EL (cell line): ENCODE measurements at regions not wholly inside any gene's neighbourhood (a gene's known extent, or its start where the extent isn't known, plus 50 kb on each side); places are given as distances from the start of the nearest gene placed in this dataset.

ENCODE experiments used
- DNase-seq: peaks from one replicate; pipeline ENCODE4 v3.0.0-alpha.2; 2016

DNA sequence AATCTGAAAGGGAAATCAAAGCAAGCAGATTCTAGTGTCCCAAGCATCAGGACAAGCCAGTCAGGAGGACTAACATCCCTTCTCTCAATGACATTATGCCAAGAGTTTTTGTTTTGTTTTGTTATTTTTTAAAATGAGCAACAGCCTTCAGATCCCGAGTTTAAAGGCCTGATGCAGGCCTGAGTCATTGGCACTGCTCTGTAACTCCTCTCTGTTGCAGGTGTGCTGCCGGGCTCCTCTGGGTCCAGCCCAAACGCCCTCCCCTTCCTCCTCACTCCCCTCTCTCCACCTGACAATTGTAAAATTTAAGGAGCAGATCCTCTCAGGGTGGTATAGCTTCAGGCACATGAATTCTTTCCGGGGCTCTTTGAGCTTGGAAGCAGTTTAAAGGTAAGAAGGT is 502.0 kb downstream of the BMP2 start:
- no peak for DNase-seq

DNA sequence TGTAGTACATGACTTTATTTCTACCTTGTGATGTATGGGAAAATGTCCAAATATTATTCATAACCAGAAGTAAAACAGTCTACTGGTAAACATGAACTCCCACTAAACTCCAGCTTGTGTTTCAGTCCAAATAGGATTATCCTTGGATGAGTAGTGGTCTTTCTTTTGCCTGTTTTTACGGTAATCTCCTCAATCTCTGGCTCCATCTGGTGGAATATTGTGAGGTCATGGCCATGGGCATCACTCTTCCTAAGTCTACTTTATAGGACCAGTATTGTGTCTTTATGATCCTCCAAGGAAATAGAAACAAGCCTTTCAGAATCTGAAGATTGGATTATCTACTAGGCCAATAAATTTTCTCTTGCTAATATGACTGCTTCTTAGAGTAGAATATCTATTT is 505.0 kb downstream of the BMP2 start:
- DNase-seq = no peak

DNA sequence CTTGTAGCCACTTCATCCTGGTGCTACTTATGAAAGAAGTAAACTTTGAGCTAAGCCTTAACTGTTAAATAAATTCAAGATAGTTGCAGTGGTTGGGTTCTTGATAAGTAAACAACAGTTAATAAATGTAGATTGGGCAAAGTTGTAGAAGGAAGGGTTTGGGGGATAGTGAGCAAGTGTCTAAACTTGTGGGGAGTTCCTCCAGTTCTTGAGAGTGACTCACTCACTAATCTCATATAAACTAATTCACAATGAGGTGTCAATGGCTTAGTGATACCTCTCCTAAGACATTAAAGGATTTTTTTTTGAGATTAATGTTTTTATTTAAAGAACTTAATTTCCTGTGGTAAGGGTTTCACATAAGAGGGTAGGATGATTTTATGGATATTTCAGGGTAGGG is 507.4 kb downstream of the BMP2 start:
- no peak for DNase-seq

DNA sequence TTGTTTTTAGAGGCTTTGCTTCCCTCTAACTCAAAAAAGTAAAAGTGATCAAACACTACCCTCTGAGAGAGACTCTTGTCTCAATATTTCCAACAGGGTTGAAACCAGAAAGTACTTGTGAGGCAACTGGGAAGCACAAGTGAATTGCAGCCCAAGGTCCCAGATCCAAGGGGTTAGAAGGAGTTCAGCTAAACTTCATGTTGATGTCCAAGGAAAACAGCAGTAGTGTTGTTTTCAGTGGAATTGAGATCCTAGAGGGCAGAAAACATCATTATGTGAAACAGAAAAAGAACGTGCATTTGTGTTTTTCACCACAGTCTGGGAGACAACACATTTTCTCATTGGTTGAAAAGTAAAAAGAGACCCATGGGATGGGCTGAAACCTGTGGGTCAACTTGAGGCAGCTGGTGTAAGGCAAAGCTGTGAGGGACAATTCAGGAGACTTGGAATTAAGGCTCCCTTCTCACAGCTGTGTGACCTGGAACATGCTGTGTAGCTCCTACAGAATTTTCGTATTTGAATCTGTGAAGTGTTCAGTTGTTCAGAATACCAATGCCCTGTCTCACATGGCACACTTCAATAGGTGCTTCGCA is 508.3 kb downstream of the BMP2 start:
- no peak for DNase-seq

DNA sequence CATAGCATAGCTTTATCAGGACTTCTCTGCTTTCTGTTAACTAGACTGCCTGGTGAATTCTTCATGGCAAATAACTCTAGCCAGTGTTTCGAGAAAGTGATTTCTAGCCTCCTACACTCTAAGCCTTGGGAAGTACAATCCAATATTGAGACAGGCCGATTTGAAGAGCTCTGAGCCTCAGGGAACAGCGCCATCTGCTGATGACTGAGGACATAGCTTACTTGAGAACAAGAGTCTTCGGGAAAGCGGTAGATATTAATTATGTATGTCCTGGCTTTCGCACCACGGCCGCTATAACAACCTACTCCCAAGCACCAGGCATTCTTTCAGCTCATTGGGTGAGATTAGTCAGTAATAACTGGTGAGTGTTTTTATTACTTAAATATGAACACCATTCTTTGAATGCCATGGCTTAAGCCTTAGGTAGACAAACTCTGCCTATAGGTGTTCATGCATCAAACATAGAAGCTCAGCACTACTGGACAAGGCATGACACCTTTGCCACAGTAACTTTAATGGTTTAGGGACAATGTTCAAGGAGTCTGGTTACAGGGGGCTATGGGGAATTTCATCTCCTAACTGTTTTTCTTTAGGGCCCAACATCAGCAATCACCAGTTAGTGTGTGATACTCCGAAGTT is 518.6 kb downstream of the BMP2 start:
- peak; percentile 19 for DNase-seq

DNA sequence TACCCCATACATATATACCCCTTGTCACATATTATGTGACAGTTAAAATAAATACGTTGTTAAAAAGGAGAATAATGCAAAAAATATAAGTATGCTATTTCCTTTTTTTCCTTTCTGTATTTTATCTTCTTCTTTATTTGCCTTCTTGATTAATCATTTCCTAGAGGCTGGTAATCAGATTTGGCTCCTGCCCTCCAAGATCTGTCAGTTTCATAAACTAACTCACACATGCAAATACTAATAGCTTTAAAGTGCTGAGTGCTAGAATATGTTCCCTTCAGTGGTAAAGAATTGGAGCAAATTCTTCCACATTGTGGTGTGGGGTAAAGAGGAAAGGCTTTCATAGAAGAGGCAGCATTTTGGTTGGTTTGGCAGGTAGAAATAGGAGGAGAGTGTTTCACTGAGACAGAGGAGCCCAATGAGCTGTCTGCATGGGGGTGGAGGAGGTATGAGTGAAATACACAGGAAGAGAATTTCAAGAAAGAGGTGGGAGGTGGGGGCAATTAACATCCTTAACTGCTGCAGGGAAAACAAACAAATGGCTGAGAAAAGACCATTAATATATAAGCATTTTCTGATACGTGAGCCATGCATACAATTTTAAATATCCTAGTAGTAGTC is 523.9 kb downstream of the BMP2 start:
- no peak for DNase-seq

DNA sequence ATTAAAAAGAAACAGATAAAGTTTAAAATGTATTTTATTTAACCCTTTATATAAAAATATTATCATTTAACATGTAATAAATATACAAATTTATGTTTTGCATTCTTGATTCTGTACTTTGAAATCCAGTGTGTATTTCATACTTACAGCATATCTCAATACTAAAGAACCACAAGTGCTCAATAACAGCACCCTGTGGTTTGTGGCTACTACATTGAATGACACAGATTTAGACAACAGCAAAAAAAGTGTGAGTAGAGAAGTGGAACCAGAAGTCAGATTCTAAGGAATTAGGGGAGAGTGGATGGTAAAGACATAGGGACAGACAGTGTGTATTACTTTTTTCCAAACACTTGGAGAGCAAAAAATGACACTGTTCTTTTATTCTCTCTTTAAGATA is 524.5 kb downstream of the BMP2 start:
- no peak for DNase-seq

DNA sequence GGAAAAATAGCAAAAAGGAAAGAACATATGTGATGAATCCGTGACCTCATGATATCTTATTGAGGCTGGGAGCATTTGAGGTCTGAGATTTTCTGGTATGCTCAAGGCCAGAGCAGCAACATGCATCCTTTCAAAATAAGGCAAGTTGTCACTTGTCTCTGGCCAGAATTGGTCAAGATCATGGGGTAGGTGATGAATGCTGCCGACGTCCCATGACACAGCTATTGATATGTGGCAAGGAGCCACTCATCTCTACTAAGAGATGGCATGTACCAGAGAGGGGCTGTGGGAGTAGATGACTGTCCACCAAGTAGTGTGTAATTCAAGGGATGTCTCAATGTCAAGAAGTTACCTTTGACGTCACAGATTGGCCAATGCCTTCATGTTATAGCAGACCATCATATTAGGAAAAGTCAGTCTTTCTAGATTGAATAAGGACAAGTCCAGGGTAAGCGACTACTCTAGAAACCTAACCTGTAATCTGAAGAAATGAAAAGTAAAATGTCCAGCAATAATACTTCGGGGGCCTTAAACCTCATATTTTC is 527.4 kb downstream of the BMP2 start:
- DNase-seq = no peak

DNA sequence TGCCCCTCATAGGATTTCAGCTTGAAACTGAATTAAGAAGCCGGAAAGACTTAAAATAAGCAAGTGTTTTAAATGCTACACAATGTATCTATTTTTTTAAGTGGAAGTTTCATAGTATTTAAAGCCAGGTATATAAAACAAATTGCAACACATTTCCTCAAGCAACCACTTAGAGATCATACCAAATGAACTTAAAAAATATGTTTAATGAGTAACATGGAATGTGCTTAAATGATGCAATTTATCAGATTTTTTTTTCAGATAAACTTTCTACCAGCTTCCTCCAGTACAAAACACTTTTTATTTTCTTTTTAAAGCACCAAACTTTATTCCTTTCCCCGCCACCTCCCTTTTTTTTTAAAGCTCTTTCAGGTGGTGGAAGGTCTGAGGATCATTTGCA is 534.3 kb downstream of the BMP2 start:
- no peak for DNase-seq

DNA sequence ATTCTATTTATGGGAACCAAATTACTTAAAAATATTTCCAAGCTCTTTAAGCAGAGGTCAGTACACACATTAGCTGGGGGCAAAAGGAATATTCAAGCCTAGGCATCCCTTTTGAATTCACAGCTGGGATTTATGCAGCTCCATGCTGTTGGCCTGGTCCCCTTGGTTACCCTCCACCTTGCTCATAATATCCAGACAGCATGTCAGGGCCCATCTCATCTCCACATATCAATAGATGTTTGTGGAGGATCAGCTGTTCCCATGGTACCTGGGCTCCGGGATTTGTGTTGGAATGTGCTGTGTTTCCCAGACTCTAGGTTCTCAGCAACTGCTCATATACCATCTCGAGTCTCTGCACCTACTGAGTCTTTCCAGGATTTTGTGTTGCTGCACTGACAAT is 534.8 kb downstream of the BMP2 start:
- no peak for DNase-seq

DNA sequence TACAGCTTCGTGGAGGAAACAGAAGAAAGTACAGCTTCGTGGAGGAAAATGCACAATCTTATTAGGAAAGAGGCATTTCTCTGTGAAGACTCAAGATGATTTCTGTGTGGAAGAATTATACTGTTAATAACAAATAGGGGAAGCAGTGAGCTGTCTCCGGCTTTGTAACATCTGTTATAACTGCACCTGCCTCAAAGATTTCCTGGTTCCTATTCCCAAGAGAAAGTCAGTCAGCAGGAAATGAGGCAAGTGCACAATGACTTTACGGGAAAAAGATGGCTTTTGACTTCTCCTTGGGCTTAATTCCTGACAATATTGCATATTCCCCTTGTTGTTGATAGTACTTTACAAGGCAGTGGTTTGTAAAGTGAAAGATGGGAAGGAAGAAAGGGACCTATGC is 538.5 kb downstream of the BMP2 start:
- no peak for DNase-seq

DNA sequence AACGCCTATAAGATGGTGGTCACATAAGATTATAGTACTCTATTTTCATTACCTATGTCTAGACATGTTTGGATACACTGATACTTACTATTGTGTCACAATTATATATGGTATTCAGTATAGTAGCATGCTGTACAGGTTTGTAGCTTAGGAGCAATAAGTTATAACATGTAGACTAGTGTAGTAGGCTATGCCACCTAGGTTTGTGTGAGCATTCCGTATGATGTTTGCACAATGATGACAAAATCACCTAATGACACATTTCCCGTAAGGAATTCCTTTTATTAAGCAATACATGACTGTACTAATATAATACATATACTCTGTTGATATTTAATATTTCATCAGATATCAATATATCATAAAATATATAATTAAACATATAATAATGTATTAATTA is 540.7 kb downstream of the BMP2 start:
- no peak for DNase-seq

DNA sequence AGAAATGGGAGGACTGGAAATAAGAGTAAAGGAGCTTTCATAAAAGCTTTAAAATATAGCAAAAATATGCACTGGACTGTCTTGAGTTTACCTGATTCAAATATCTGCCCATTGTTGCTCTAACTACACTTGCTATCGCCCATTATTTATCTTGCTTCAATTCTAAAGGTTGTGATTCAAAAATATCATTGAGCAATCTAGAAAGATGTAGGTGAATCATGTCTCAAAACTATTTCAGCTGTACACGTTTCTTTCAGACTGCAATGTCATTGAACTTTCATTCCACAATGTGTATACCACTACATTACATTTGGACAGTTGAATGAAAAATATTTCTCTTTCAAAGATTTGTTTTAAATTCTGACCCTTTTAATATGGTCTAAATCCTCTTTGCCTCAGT is 545.6 kb downstream of the BMP2 start:
- DNase-seq = no peak

DNA sequence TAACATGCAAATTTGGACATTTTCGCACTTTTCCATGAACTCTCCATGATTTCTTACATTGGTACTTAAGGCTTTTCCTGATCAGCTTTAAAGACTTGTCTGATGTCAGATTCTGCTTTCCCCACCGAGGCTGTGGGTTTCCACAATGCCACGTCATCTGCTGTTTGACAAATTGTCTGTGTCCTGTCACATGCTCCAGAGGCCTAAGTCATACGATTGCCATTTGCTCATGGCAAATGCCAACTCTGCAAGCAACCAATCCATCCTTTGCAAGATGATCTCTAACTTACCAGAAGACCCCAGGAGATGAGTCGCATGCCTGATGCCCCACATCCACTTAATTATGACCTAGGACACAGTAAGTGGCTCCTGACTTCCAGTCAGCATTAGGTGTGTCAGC is 556.5 kb downstream of the BMP2 start:
- no peak for DNase-seq

DNA sequence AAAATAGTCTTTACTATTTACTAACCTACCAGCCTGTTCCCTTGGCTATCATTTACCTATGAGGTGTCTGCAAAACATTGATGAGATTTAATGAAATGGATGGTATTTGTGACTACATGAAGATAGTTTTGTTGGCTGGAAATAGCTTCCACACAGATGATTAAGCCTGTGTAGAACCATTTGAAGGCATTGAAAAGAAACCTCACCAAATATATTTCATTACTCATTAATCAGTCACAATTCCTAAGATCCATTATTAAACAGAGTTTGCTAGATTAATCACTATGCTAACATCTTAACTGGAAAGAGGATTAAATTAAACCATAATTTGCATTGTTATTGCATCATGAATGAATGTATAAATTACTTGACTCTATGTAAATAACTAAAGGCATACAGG is 560.3 kb downstream of the BMP2 start:
- no peak for DNase-seq

DNA sequence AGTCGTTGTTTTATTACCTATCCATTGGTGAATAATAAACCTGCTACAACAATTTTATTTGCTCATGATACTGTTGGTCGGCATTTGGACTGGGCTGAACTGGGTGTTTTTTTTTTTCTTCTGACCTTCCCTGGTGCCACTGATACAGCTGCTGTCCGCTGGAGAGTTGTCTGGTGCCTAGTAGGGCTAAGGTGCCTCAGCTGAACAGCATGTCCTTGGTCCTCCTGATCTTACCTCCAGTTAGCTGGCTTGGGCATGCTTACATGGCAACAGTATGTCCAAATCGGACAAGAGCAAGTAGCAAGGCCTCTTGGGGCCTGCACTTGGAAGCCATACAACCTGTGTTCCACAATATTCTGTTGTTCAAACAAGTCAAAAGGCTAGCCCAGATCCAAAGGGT is 563.4 kb downstream of the BMP2 start:
- DNase-seq = no peak

DNA sequence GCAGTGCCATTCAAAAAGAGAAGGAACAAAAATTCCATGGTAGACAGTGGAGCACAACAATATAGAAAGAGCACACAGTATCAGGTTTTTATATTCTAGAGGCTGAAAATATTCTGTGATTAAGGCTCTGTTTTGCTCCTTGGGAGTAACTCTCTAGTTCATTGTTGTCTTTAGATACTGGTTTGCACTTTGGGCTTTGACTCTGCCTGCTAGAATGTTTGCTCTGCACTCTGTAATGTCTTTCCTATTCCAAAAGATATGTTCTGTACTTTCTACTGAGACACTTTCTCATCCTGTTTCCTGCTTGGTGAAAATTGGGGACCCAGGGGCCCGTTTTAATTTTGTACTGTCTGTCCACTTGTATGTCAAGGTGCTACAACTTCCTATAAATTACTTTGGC is 564.7 kb downstream of the BMP2 start:
- no peak for DNase-seq

DNA sequence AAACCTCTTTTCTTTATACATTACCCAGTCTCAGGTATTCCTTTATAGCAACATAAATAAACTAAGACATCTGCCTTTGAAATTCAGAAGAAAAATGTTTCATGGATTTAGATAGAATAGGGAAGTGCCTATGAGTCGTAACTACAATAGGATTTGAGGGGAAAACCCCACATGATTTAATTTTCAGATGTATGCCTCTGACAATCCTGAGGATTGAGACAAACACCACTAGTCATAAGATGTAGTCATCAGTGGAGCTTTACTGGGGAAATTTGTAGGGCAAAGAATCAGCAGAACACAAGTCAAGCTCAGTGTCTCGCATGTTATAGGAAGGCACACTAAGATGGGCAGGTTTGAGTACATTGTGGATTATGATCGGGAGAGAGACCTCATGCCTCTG is 566.4 kb downstream of the BMP2 start:
- no peak for DNase-seq

DNA sequence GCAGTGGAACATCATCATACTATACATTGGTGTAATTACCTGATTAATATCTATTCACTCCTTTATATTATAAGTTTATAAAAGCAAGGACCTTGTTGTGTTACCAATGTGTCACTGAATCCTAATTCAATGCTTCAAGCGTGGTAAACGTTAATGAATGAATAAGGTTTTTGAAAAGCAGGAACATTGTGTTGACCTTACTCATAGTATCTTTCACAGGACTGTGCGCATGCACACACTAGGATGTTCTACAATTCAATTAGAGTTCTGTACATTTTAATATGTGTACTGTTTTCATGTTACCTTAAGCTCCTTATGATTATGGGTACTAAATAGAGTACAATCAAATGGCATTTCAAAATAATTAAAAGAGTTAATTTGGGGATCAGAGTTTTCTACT is 578.5 kb downstream of the BMP2 start:
- DNase-seq = no peak

DNA sequence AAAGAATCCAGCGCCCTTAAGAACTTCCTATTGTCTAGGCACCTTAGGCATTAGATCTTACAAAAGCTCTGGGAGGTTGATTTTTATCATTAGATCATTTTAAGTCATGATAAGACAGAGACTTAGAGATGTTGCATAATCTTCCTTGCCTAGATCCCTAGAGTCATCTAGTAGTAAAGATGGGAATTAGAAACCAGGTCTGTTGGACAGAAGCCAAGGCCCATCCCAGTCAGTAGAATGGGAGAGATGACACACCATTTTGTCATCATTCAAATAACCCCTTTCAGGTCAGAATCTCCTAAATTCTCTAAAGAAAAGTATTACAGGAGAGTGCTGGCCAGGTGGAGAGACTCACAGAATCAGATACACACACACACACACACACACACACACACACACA is 579.1 kb downstream of the BMP2 start:
- no peak for DNase-seq

DNA sequence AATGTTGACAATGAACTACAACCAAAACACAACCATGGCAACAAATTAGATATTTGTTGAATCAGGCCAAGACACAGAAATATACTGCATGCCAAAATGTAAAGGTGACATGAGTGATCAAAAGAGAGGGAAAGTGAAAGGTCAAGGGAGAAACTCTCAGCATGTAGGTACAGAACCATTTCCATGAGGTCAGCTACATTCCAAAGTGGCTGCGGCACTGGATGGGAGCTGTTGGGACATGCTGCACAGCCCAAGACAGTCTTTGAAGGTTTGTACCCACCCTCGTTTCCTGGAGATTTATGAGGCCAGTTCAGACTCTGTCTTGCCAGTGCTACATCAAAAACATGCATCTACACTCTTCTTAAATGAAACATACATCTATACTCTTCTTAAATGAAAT is 579.9 kb downstream of the BMP2 start:
- DNase-seq = no peak

DNA sequence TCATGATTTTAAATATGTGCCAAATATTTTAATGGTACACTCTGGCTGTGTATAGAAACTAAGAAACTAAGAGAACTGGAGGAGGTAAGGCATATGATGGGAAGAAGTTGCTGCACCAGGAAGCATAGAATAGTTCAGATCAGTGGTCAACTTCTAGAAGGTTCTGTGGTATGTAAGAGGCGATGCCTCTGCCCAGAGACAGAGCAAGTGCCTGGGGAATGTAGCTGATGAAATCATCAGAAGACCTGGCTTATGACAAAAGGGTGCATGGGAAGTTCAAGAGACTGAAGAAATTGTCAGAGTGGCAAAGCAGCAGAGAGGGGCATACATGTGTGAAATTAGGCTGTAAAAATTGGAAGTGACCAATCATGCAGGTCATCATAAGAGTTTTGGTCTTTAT is 580.8 kb downstream of the BMP2 start:
- DNase-seq = no peak

DNA sequence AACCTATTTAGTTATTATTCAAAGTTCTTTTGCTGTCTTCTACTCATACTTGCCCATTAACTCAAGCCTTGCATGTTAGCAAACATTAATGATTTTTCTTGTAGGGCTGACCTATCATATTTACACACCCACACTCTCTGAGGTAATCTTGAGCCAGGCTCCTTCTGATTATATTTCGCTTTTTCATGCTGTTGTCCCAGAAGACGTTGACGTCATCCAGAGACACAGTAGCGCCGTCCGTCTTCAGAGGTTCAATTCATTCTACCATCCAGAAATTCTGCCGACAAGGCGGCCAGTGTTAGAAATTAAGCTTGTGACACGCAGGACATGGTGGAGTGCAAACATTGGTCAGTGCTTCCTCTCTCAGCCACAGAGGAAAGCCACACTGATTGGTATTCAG is 584.7 kb downstream of the BMP2 start:
- DNase-seq = no peak

DNA sequence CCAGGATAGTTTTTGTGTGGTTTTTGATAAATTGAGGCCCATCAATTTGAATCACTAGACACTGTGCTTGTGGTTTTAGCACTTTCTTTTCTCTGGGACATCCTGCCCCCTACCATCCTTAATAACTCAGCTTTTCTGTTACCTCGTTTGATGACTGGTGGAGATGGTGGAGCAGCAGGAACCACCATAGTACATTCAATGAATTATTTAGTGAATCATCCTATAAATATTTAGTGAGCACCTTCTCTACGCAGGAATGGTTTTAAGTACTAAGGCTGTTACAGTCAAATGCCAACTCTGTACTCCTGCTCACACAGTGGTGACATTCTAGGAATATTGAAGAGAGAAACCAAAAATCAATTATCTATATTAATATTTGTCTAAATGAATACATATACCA is 585.2 kb downstream of the HAO1 start:
- DNase-seq = no peak

DNA sequence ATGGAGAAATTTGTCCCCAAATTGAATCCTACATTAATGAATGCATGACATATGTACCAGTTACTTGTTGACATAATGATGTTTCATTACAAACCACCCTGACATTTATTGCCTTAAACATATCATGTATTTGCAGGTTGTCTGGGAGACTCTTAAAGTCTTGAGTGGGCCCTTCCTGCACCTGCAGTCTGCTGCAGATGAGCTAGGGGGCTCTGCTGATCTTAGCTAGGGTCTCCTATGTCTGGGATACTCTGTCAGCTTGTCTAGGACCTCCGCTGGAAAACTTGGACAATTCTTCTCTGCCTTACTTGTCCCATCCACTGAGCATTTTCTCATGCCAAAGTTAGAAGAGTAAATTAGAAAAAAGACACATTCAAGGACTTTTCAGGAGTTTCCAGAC is 581.6 kb downstream of the HAO1 start:
- DNase-seq = no peak
